ENCODE measurements at regions not wholly inside any gene's neighbourhood (a gene's known extent, or its start where the extent isn't known, plus 50 kb on each side); places are given as distances from the start of the nearest gene placed in this dataset.
A peak's percentile ranks its signal among the peaks of the same experiment; 100 is the strongest.

GRCh38 chr1:93753791-93754763 lies 72.4 kb upstream of the BCAR3 start:
- TF ChIP-seq, protein P1, sequence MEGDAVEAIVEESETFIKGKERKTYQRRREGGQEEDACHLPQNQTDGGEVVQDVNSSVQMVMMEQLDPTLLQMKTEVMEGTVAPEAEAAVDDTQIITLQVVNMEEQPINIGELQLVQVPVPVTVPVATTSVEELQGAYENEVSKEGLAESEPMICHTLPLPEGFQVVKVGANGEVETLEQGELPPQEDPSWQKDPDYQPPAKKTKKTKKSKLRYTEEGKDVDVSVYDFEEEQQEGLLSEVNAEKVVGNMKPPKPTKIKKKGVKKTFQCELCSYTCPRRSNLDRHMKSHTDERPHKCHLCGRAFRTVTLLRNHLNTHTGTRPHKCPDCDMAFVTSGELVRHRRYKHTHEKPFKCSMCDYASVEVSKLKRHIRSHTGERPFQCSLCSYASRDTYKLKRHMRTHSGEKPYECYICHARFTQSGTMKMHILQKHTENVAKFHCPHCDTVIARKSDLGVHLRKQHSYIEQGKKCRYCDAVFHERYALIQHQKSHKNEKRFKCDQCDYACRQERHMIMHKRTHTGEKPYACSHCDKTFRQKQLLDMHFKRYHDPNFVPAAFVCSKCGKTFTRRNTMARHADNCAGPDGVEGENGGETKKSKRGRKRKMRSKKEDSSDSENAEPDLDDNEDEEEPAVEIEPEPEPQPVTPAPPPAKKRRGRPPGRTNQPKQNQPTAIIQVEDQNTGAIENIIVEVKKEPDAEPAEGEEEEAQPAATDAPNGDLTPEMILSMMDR (IDR thresholded peaks at IDR 0.05; ENCODE audit: insufficient read depth, low read length), result no peak
- no peak for TF ChIP-seq POLR2AphosphoS5 (IDR thresholded peaks at IDR 0.05; ENCODE audit: low read depth)
- no peak for TF ChIP-seq GABPA (IDR thresholded peaks at IDR 0.05; ENCODE audit: low read depth)
- TF ChIP-seq, protein P2, sequence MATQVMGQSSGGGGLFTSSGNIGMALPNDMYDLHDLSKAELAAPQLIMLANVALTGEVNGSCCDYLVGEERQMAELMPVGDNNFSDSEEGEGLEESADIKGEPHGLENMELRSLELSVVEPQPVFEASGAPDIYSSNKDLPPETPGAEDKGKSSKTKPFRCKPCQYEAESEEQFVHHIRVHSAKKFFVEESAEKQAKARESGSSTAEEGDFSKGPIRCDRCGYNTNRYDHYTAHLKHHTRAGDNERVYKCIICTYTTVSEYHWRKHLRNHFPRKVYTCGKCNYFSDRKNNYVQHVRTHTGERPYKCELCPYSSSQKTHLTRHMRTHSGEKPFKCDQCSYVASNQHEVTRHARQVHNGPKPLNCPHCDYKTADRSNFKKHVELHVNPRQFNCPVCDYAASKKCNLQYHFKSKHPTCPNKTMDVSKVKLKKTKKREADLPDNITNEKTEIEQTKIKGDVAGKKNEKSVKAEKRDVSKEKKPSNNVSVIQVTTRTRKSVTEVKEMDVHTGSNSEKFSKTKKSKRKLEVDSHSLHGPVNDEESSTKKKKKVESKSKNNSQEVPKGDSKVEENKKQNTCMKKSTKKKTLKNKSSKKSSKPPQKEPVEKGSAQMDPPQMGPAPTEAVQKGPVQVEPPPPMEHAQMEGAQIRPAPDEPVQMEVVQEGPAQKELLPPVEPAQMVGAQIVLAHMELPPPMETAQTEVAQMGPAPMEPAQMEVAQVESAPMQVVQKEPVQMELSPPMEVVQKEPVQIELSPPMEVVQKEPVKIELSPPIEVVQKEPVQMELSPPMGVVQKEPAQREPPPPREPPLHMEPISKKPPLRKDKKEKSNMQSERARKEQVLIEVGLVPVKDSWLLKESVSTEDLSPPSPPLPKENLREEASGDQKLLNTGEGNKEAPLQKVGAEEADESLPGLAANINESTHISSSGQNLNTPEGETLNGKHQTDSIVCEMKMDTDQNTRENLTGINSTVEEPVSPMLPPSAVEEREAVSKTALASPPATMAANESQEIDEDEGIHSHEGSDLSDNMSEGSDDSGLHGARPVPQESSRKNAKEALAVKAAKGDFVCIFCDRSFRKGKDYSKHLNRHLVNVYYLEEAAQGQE (IDR thresholded peaks at IDR 0.05; ENCODE audit: insufficient replicate concordance, low read depth), result no peak
- TF ChIP-seq SPI1 (IDR thresholded peaks at IDR 0.05; ENCODE audit: borderline replicate concordance, low read depth), result 0 out of 2 replicates have a peak, but pooled peaks have one; percentile 5
